Endodermal cell (in vitro differentiated cells): ENCODE measurements at regions not wholly inside any gene's neighbourhood (a gene's known extent, or its start where the extent isn't known, plus 50 kb on each side); places are given as distances from the start of the nearest gene placed in this dataset.

ENCODE experiments used
- DNase-seq: peaks from one replicate; pipeline ENCODE4 v3.0.0-alpha.2; 2017
- H3K27ac ChIP-seq: 2 replicates; pipeline ENCODE4 v1.5.1; 2013; ENCODE audit warnings: mild to moderate bottlenecking, low read depth, low read length, moderate library complexity
- H3K27me3 ChIP-seq: 2 replicates; pipeline ENCODE4 v1.6.1; 2013; ENCODE audit warnings: mild to moderate bottlenecking, low read length, moderate library complexity; ENCODE audit not compliant: insufficient read depth, control insufficient read depth, poor library complexity, severe bottlenecking
- H3K36me3 ChIP-seq: 2 replicates; pipeline ENCODE4 v1.7.0; 2013; ENCODE audit warnings: mild to moderate bottlenecking, low read length, moderate library complexity; ENCODE audit not compliant: control insufficient read depth, insufficient read depth
- H3K4me1 ChIP-seq: one replicate; pipeline ENCODE4 v1.7.0; 2013; ENCODE audit warnings: low read length; ENCODE audit not compliant: control insufficient read depth, insufficient read depth
- H3K4me3 ChIP-seq: 2 replicates; pipeline ENCODE4 v1.5.1; 2013; ENCODE audit warnings: mild to moderate bottlenecking, low read length, moderate library complexity
- H3K9ac ChIP-seq: 2 replicates; pipeline ENCODE4 v1.6.1; 2013; ENCODE audit warnings: mild to moderate bottlenecking, low read length, moderate library complexity; ENCODE audit not compliant: poor library complexity, severe bottlenecking; ENCODE audit errors: extremely low read depth
- H3K9me3 ChIP-seq: 2 replicates; pipeline ENCODE4 v1.6.1; 2013; ENCODE audit warnings: mild to moderate bottlenecking, low read length, moderate library complexity; ENCODE audit not compliant: control insufficient read depth
- H3K27ac Mint-ChIP-seq: 2 replicates; pipeline ENCODE4 v1.8.0; 2020; ENCODE audit warnings: mixed read lengths
- H3K27me3 Mint-ChIP-seq: 2 replicates; pipeline ENCODE4 v1.8.0; 2021; ENCODE audit warnings: mild to moderate bottlenecking, mixed read lengths; ENCODE audit not compliant: insufficient read depth
- H3K36me3 Mint-ChIP-seq: 2 replicates; pipeline ENCODE4 v1.8.0; 2020; ENCODE audit warnings: low read depth, mixed read lengths
- H3K4me1 Mint-ChIP-seq: 2 replicates; pipeline ENCODE4 v1.8.0; 2020; ENCODE audit warnings: mixed read lengths
- H3K4me3 Mint-ChIP-seq: 2 replicates; pipeline ENCODE4 v1.8.0; 2020; ENCODE audit warnings: mild to moderate bottlenecking, moderate library complexity, mixed read lengths
- H3K9me3 Mint-ChIP-seq: 2 replicates; pipeline ENCODE4 v1.8.0; 2020; ENCODE audit warnings: mild to moderate bottlenecking, mixed read lengths
- WGBS, 2 experiments: methylation state at CpG; one replicate each; pipeline versions ENCODE4 v1.1.5 to v1.1.7; 2013; ENCODE audit warnings: missing lambda C conversion rate in 2 of 2, mixed read lengths in 1 of 2; ENCODE audit not compliant: insufficient coverage in 1 of 2, insufficient read length in 1 of 2; 5-methylcytosine and 5-hydroxymethylcytosine counted together
- TF ChIP-seq, protein P1 (sequence below): fragments of 200-600 bp; sonication (generic); conservative IDR thresholded peaks from 2 replicates; pipeline ENCODE4 v1.5.0; 2021; ENCODE audit warnings: antibody characterized with exemption, mild to moderate bottlenecking

DNA sequence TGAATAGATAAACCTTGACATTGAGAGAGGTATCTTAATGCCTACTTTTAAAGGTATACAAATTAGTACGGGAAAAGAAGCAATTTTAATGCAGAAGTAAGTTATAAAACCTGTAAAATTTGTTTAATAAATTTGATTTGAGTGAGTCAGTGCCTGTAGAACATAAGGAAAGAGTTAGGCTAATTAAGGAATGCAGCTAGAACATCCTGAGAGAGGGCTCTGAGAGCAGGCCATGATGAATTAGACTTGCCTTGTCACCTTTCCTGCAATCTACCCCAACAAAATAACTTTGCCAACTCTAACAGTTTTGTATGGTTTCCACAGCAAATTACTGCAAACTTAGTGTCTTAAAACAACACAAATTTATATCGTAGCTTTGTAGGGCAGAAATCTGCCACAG lies 700.8 kb downstream of the RFPL4B start:
- H3K27me3 Mint-ChIP-seq = peaks cover 9% of the 10 kb centered on the region
- DNase-seq = no peak
- peaks cover 39% of the 10 kb centered on the region for H3K4me1 Mint-ChIP-seq
- no peaks in the 10 kb centered on the region for H3K36me3 ChIP-seq
- no peak overlapping the region for H3K9ac ChIP-seq
- H3K27me3 ChIP-seq = peaks cover 11% of the 10 kb centered on the region
- H3K9me3 Mint-ChIP-seq = no peaks in the 10 kb centered on the region
- no peak overlapping the region for H3K4me3 ChIP-seq
- TF ChIP-seq, protein P1, sequence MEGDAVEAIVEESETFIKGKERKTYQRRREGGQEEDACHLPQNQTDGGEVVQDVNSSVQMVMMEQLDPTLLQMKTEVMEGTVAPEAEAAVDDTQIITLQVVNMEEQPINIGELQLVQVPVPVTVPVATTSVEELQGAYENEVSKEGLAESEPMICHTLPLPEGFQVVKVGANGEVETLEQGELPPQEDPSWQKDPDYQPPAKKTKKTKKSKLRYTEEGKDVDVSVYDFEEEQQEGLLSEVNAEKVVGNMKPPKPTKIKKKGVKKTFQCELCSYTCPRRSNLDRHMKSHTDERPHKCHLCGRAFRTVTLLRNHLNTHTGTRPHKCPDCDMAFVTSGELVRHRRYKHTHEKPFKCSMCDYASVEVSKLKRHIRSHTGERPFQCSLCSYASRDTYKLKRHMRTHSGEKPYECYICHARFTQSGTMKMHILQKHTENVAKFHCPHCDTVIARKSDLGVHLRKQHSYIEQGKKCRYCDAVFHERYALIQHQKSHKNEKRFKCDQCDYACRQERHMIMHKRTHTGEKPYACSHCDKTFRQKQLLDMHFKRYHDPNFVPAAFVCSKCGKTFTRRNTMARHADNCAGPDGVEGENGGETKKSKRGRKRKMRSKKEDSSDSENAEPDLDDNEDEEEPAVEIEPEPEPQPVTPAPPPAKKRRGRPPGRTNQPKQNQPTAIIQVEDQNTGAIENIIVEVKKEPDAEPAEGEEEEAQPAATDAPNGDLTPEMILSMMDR = no peak
- H3K27ac ChIP-seq = no peak overlapping the region
- peaks cover 9% of the 10 kb centered on the region for H3K4me1 ChIP-seq
- 95% methylated on average over 2 of the region's 2 CpGs for WGBS, 2 experiments
- H3K27ac Mint-ChIP-seq = no peak overlapping the region
- H3K4me3 Mint-ChIP-seq = no peak overlapping the region
- no peaks in the 10 kb centered on the region for H3K9me3 ChIP-seq
- H3K36me3 Mint-ChIP-seq = no peaks in the 10 kb centered on the region

DNA sequence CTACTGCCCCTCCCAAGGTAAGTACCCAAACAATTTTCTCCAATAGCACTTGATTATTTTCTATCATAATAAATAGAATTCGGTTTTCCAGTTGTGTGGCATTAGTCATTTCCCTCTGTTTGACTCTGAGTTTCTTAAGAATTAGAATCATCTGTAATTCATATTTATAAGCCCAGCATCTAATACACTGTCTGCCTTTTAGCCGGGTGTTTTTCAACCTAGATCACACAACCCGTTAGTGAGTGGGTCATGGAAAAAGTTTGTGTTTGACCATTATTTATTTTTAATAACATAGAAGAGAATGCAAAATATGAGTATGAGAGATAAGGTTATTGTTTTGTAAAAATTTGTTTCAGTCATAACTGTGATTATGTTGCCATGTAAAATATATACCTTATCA lies 701.6 kb downstream of the RFPL4B start:
- H3K4me1 Mint-ChIP-seq = peaks cover 39% of the 10 kb centered on the region
- peaks cover 9% of the 10 kb centered on the region for H3K27me3 Mint-ChIP-seq
- no peak overlapping the region for H3K4me3 Mint-ChIP-seq
- TF ChIP-seq, protein P1 = no peak
- no peaks in the 10 kb centered on the region for H3K9me3 ChIP-seq
- H3K9me3 Mint-ChIP-seq = no peaks in the 10 kb centered on the region
- H3K27ac ChIP-seq = no peak overlapping the region
- DNase-seq = no peak
- no peaks in the 10 kb centered on the region for H3K36me3 ChIP-seq
- no peak overlapping the region for H3K27ac Mint-ChIP-seq
- H3K9ac ChIP-seq = no peak overlapping the region
- WGBS, 2 experiments = 83 to 100% methylated on average over 1 to 3 of the region's 3 CpGs
- peaks cover 11% of the 10 kb centered on the region for H3K27me3 ChIP-seq
- H3K4me3 ChIP-seq = no peak overlapping the region
- no peaks in the 10 kb centered on the region for H3K36me3 Mint-ChIP-seq
- H3K4me1 ChIP-seq = peaks cover 9% of the 10 kb centered on the region

DNA sequence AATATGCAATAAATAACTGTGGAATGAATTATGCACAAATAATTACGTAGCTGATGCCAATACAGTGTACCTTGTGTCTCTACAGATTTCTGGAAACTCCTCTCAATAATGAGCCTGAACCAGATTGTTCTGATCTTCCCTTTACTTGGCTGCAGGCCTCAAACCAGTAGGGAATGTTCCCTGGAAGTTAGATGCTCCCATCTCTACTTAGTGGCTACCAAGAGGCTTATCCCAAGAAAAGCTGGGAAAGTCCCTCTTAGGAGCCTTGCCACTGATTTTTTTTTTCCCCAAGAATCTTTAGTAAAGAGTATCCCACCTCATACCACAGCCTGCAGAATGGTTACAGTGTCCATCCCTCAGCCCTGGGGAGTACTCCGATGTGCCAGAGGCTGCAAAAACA lies 702.1 kb downstream of the RFPL4B start:
- Mint-ChIP-seq H3K27me3 (peaks cover 9% of the 10 kb centered on the region), H3K27ac (no peak overlapping the region), H3K9me3 (no peaks in the 10 kb centered on the region), H3K4me3 (no peak overlapping the region), H3K4me1 (peaks cover 39% of the 10 kb centered on the region), H3K36me3 (no peaks in the 10 kb centered on the region)
- no peak overlapping the region for H3K27ac ChIP-seq
- TF ChIP-seq, protein P1 = no peak
- no peaks in the 10 kb centered on the region for H3K9me3 ChIP-seq
- H3K36me3 ChIP-seq = no peaks in the 10 kb centered on the region
- no peak overlapping the region for H3K4me3 ChIP-seq
- 92 to 96% methylated on average over 2 of the region's 2 CpGs for WGBS, 2 experiments
- no peak for DNase-seq
- peaks cover 9% of the 10 kb centered on the region for H3K4me1 ChIP-seq
- H3K9ac ChIP-seq = no peak overlapping the region
- H3K27me3 ChIP-seq = peaks cover 11% of the 10 kb centered on the region
